SK-N-SH treated with all-trans-retinoic acid at 6 μM for 48 hours (cell line): ENCODE measurements at regions not wholly inside any gene's neighbourhood (a gene's known extent, or its start where the extent isn't known, plus 50 kb on each side); places are given as distances from the start of the nearest gene placed in this dataset.
"Not testable (repeated sequence)": the region's sequence is repeated elsewhere in the genome, so short reads cannot be mapped to it uniquely, and the experiment has no call there.

Experiments
- ATAC-seq: fragments of 200-7000 bp; cut with Tn5 transposase; 3 replicates; pipeline ENCODE4 v1.9.1; 2020; ENCODE audit warnings: mild to moderate bottlenecking, moderate library complexity
- ARNTL ChIP-seq: fragments of 450-650 bp; formaldehyde crosslinking; IDR thresholded peaks from 2 replicates; pipeline ENCODE4 v1.5.0; 2020; ENCODE audit warnings: low read depth, mild to moderate bottlenecking, moderate library complexity, borderline replicate concordance
- BACH2 ChIP-seq: fragments of 250-450 bp; sonication (Bioruptor Pico); IDR thresholded peaks from 2 replicates; pipeline ENCODE4 v1.9.0; 2021; ENCODE audit warnings: mild to moderate bottlenecking, borderline replicate concordance
- CREB5 ChIP-seq: fragments of 250-450 bp; sonication (Bioruptor Pico); IDR thresholded peaks from 2 replicates; pipeline ENCODE4 v1.5.1; 2020; ENCODE audit warnings: low read depth, mild to moderate bottlenecking, moderate library complexity
- CSDC2 ChIP-seq: fragments of 250-450 bp; sonication (Bioruptor Pico); IDR thresholded peaks from 2 replicates; pipeline ENCODE4 v1.5.0; 2020; ENCODE audit warnings: mild to moderate bottlenecking, moderate library complexity
- CSRNP3 ChIP-seq: fragments of 250-450 bp; sonication (Bioruptor Pico); IDR thresholded peaks from 2 replicates; pipeline ENCODE4 v1.5.1; 2021; ENCODE audit warnings: mild to moderate bottlenecking, moderate library complexity
- ESRRG ChIP-seq: fragments of 250-450 bp; sonication (Bioruptor Pico); IDR thresholded peaks from 2 replicates; pipeline ENCODE4 v1.6.1; 2021; ENCODE audit warnings: mild to moderate bottlenecking
- GLIS3 ChIP-seq: fragments of 250-450 bp; sonication (Bioruptor Pico); IDR thresholded peaks from 2 replicates; pipeline ENCODE4 v1.5.0; 2020; ENCODE audit warnings: mild to moderate bottlenecking, moderate library complexity
- ISL1 ChIP-seq: fragments of 250-450 bp; sonication (Bioruptor Pico); IDR thresholded peaks from 2 replicates; pipeline ENCODE4 v2.1.2; 2022; ENCODE audit warnings: mild to moderate bottlenecking, moderate library complexity
- OSR1 ChIP-seq: fragments of 250-450 bp; sonication (Bioruptor Pico); IDR thresholded peaks from 2 replicates; pipeline ENCODE4 v1.8.0; 2022; ENCODE audit warnings: moderate library complexity, mild to moderate bottlenecking, inconsistent platforms
- PATZ1 ChIP-seq: fragments of 250-450 bp; sonication (Bioruptor Pico); IDR thresholded peaks from 2 replicates; pipeline ENCODE4 v1.8.0; 2020; ENCODE audit warnings: mild to moderate bottlenecking, moderate library complexity, borderline replicate concordance
- POU6F1 ChIP-seq: fragments of 250-450 bp; sonication (Bioruptor Pico); IDR thresholded peaks from 2 replicates; pipeline ENCODE4 v1.8.0; 2021; ENCODE audit warnings: low read depth, mild to moderate bottlenecking, moderate library complexity, borderline replicate concordance
- PPARA ChIP-seq: fragments of 250-450 bp; sonication (Bioruptor Pico); IDR thresholded peaks from 2 replicates; pipeline ENCODE4 v1.5.0; 2020; ENCODE audit warnings: mild to moderate bottlenecking, borderline replicate concordance
- RARB ChIP-seq: fragments of 250-450 bp; sonication (Bioruptor Pico); IDR thresholded peaks from 2 replicates; pipeline ENCODE4 v1.8.0; 2021; ENCODE audit warnings: mild to moderate bottlenecking, moderate library complexity
- SNAI2 ChIP-seq: fragments of 250-450 bp; sonication (Bioruptor Pico); IDR thresholded peaks from 2 replicates; pipeline ENCODE4 v1.5.0; 2020; ENCODE audit warnings: mild to moderate bottlenecking, moderate library complexity
- TCF4 ChIP-seq: fragments of 250-450 bp; sonication (Bioruptor Pico); IDR thresholded peaks from 2 replicates; pipeline ENCODE4 v1.8.0; 2021; ENCODE audit warnings: mild to moderate bottlenecking, moderate library complexity, borderline replicate concordance
- TOX ChIP-seq: fragments of 250-450 bp; sonication (Bioruptor Pico); IDR thresholded peaks from 2 replicates; pipeline ENCODE4 v1.8.0; 2021; ENCODE audit warnings: mild to moderate bottlenecking, moderate library complexity, borderline replicate concordance
- TSHZ2 ChIP-seq: fragments of 250-450 bp; sonication (Bioruptor Pico); IDR thresholded peaks from 2 replicates; pipeline ENCODE4 v1.5.0; 2020; ENCODE audit warnings: mild to moderate bottlenecking, moderate library complexity
- ZC3H10 ChIP-seq: fragments of 250-450 bp; sonication (Bioruptor Pico); IDR thresholded peaks from 2 replicates; pipeline ENCODE4 v1.5.1; 2021; ENCODE audit warnings: mild to moderate bottlenecking, moderate library complexity
- ZFP3 ChIP-seq: fragments of 250-450 bp; sonication (Bioruptor Pico); IDR thresholded peaks from 2 replicates; pipeline ENCODE4 v1.5.0; 2020; ENCODE audit warnings: mild to moderate bottlenecking, moderate library complexity
- ZFP30 ChIP-seq: fragments of 450-650 bp; formaldehyde crosslinking; IDR thresholded peaks from 2 replicates; pipeline ENCODE4 v1.5.0; 2022; ENCODE audit warnings: mild to moderate bottlenecking, moderate library complexity
- ZNF565 ChIP-seq: fragments of 450-650 bp; formaldehyde crosslinking; conservative IDR thresholded peaks from 2 replicates; pipeline ENCODE4 v1.5.0; 2020; ENCODE audit warnings: low read depth, mild to moderate bottlenecking, moderate library complexity
- ZNF70 ChIP-seq: fragments of 450-650 bp; formaldehyde crosslinking; IDR thresholded peaks from 2 replicates; pipeline ENCODE4 v1.5.0; 2020; ENCODE audit warnings: mild to moderate bottlenecking, moderate library complexity
- ZNF8 ChIP-seq: fragments of 450-650 bp; formaldehyde crosslinking; IDR thresholded peaks from 2 replicates; pipeline ENCODE4 v1.5.0; 2020; ENCODE audit warnings: mild to moderate bottlenecking, moderate library complexity

GRCh38 chr6:169086020-169086419, 167.6 kb downstream of the THBS2 start:
- TF ChIP-seq TOX (CRISPR knock-in tag) (no peak), TCF4 (CRISPR knock-in tag) (no peak), OSR1 (CRISPR knock-in tag) (no peak), ZNF8 (CRISPR knock-in tag) (no peak), PATZ1 (CRISPR knock-in tag) (no peak), CREB5 (no peak), GLIS3 (CRISPR knock-in tag) (no peak), RARB (CRISPR knock-in tag) (no peak), ZC3H10 (CRISPR knock-in tag) (no peak), ZFP30 (CRISPR knock-in tag) (no peak), ESRRG (CRISPR knock-in tag) (no peak), ZNF565 (CRISPR knock-in tag) (no peak), ISL1 (CRISPR knock-in tag) (no peak), ARNTL (CRISPR knock-in tag) (no peak), ZFP3 (CRISPR knock-in tag) (no peak), CSDC2 (CRISPR knock-in tag) (no peak), SNAI2 (CRISPR knock-in tag) (no peak)
- no peak for ATAC-seq

- ATAC-seq = no peak
These were observed 168.2 kb downstream of the THBS2 start for GRCh38 chr6:169085466-169085865.

GRCh38 chr6:169084557-169084956, 169.1 kb downstream of the THBS2 start:
- ATAC-seq = not testable (repeated sequence)

More at GRCh38 chr6:169085466-169085865, 168.2 kb downstream of the THBS2 start:
- no peak for TF ChIP-seq ZNF70 (CRISPR knock-in tag)
- TF ChIP-seq ARNTL (CRISPR knock-in tag) = no peak
- TF ChIP-seq OSR1 (CRISPR knock-in tag) = no peak
- no peak for TF ChIP-seq PPARA (CRISPR knock-in tag)
- TF ChIP-seq ISL1 (CRISPR knock-in tag) = no peak
- no peak for TF ChIP-seq ZNF8 (CRISPR knock-in tag)
- TF ChIP-seq ZC3H10 (CRISPR knock-in tag) = no peak
- no peak for TF ChIP-seq BACH2
- TF ChIP-seq CSRNP3 (CRISPR knock-in tag) = no peak
- TF ChIP-seq POU6F1 = no peak
- no peak for TF ChIP-seq GLIS3 (CRISPR knock-in tag)
- no peak for TF ChIP-seq CSDC2 (CRISPR knock-in tag)
- no peak for TF ChIP-seq ZFP3 (CRISPR knock-in tag)
- TF ChIP-seq RARB (CRISPR knock-in tag) = no peak
- TF ChIP-seq SNAI2 (CRISPR knock-in tag) = no peak
- no peak for TF ChIP-seq ZFP30 (CRISPR knock-in tag)

- no peak for ATAC-seq
- TF ChIP-seq SNAI2 (CRISPR knock-in tag) = no peak
- no peak for TF ChIP-seq ARNTL (CRISPR knock-in tag)
- TF ChIP-seq TSHZ2 (CRISPR knock-in tag) = no peak
- TF ChIP-seq ZFP3 (CRISPR knock-in tag) = no peak
- TF ChIP-seq ZFP30 (CRISPR knock-in tag) = no peak
- TF ChIP-seq ESRRG (CRISPR knock-in tag) = no peak
- TF ChIP-seq CSDC2 (CRISPR knock-in tag) = no peak
These were observed 169.6 kb downstream of the THBS2 start for GRCh38 chr6:169084067-169084466.
